Effector memory CD8-positive, alpha-beta T cell (primary cell): ENCODE measurements at regions not wholly inside any gene's neighbourhood (a gene's known extent, or its start where the extent isn't known, plus 50 kb on each side); places are given as distances from the start of the nearest gene placed in this dataset.
"Not testable (repeated sequence)": the region's sequence is repeated elsewhere in the genome, so short reads cannot be mapped to it uniquely, and the experiment has no call there.

Experiments used
- ATAC-seq: fragments of 150-1000 bp; cut with Tn5 transposase; replicated peaks from 2 replicates; pipeline ENCODE4 v1.10.0; 2021; ENCODE audit warnings: mild to moderate bottlenecking, moderate library complexity
- DNase-seq, 3 experiments: peaks; one replicate each; pipeline ENCODE4 v3.0.0; 2021
- H3K27ac Mint-ChIP-seq, 2 donors: one replicate each; pipeline ENCODE4 v1.8.0; 2022; ENCODE audit warnings: mild to moderate bottlenecking in 2 of 2, mixed read lengths in 2 of 2, moderate library complexity in 2 of 2
- H3K27me3 Mint-ChIP-seq, 2 donors: one replicate each; pipeline ENCODE4 v1.8.0; 2022; ENCODE audit warnings: mixed read lengths in 2 of 2
- H3K36me3 Mint-ChIP-seq: one replicate; pipeline ENCODE4 v1.8.0; 2022; ENCODE audit warnings: mild to moderate bottlenecking, moderate library complexity, mixed read lengths; ENCODE audit not compliant: insufficient read depth
- H3K4me1 Mint-ChIP-seq, 2 donors: one replicate each; pipeline ENCODE4 v1.8.0; 2022; ENCODE audit warnings: low read depth in 2 of 2, mixed read lengths in 2 of 2
- H3K4me3 Mint-ChIP-seq, 2 donors: one replicate each; pipeline ENCODE4 v1.8.0; 2022; ENCODE audit warnings: mild to moderate bottlenecking in 2 of 2, mixed read lengths in 2 of 2, moderate library complexity in 2 of 2
- H3K9me3 Mint-ChIP-seq, 2 donors: one replicate each; pipeline ENCODE4 v1.8.0; 2022; ENCODE audit warnings: mixed read lengths in 2 of 2

DNA sequence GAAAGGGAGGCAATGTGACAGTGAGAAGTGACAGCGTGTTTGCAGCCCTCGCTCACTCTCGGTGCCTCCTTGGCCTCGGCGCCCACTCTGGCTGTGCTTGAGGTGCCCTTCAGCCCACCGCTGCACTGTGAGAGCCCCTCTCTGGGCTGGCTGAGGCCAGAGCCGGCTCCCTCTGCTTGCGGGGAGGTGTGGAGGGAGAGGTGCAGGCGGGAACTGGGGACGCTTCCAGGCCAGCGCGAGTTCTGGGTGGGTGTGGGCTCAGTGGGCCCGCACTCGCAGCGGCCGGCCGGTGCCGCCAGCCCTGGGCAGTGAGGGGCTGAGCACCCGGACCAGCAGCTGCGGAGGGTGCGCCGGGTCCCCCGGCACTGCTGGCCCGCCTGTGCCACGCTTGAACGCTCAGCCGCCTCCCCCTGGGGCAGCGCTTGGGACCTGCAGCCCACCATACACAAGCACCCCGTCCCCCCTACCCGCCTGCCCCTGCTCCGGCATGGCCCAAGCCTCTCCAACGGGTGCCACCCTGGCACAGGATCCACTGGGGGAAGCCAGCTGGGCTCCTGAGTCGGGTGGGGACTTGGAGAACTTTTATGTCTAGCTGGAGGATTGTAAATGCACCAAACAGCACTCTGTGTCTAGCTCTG is 1142.8 kb upstream of the INTU start:
- Mint-ChIP-seq H3K36me3 (no peaks in the 10 kb centered on the region), H3K27me3 (no peaks in the 10 kb centered on the region), H3K4me1 (no peaks in the 10 kb centered on the region), H3K4me3 (no peak overlapping the region), H3K9me3 (peaks cover 0 to 6% of the 10 kb centered on the region in 2 donors), H3K27ac (no peak overlapping the region)
- DNase-seq (no peak), ATAC-seq (no peak)

DNA sequence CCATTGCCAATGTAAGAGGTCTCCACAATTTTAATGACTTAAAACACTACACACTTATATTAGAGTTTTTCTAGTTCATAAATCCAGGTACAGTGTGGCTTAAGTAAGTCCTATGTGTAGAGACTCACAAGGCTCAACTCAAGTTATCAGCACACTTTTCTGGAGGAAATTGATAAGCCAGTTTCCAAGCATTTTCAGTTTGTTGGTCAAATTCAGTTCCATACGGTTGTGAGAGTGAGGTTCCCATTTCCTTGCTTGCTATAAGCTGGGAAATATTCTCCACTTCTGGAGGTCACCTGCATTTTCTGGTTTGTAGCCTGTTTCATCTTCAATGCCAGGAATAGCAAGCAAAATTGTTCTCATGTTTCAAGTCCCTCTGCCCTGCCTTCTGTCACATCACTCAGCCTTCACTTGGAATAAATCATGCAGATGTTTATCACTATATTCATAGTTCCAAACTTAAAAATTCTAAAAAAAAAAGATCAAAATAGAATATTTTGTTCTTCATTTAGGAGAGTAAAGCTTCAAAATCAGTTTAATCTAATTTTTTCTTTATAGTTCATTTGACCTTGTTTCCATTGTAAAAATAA is 1137.5 kb upstream of the INTU start:
- Mint-ChIP-seq H3K36me3 (no peaks in the 10 kb centered on the region), H3K4me1 (no peaks in the 10 kb centered on the region), H3K27ac (no peak overlapping the region), H3K9me3 (peaks cover 6 to 7% of the 10 kb centered on the region in 2 donors), H3K4me3 (no peak overlapping the region), H3K27me3 (no peaks in the 10 kb centered on the region)
- ATAC-seq (no peak), DNase-seq (no peak)

DNA sequence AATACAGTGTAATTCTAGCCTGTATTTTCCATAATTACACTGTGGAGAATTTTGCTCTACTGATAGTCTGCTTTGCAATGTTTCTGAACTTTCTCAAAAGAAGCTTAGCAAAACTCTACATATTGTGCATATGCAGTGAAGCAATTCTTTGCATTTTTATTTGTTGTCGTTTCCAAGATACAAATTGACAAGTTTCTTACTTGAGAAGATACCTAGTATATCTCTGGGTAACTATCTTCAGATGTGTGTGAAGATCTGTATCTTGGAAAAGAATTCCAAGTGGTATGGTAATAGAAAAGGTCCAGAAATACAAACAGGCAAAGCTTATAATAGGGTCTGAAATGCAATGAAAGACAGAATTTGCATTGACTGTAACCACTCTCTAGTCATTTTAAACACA is 1119.8 kb upstream of the INTU start:
- no peak for ATAC-seq
- Mint-ChIP-seq H3K4me3 (no peak overlapping the region), H3K27me3 (no peaks in the 10 kb centered on the region)

GRCh38 chr4:126513596-126513995 is 1119.2 kb upstream of the INTU start:
- H3K27me3 Mint-ChIP-seq: no peaks in the 10 kb centered on the region
- H3K27ac Mint-ChIP-seq: no peak overlapping the region
- H3K36me3 Mint-ChIP-seq: no peaks in the 10 kb centered on the region
- DNase-seq (no peak), ATAC-seq (no peak)
- no peaks in the 10 kb centered on the region for H3K4me1 Mint-ChIP-seq
- H3K9me3 Mint-ChIP-seq: peaks cover 0 to 4% of the 10 kb centered on the region in 2 donors
- H3K4me3 Mint-ChIP-seq: no peak overlapping the region

More for the DNA sequence above, 1119.8 kb upstream of the INTU start:
- Mint-ChIP-seq H3K9me3 (peaks cover 0 to 5% of the 10 kb centered on the region in 2 donors), H3K4me1 (no peaks in the 10 kb centered on the region), H3K36me3 (no peaks in the 10 kb centered on the region), H3K27ac (no peak overlapping the region)
- DNase-seq: no peak

- ATAC-seq: no peak
- no peaks in the 10 kb centered on the region for H3K27me3 Mint-ChIP-seq
Measured at GRCh38 chr4:126520731-126521130, 1112.0 kb upstream of the INTU start.

DNA sequence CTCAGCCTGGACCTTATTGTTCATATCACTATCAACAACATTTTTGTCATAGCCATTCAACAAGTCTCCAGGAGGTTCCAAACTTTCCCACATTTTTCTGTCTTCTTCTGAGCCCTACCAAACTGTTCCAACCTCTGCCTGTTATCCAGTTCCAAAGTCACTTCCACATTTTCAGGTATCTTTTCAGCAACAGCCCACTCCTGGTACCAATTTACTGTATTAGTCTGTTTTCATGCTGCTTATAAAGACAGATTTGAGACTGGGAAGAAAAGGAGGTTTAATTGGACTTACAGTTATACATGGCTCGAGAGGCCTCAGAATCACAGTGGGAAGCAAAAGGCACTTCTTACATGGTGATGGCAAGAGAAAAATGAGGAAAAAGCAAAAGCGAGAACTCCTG is 1107.4 kb upstream of the INTU start:
- not testable (repeated sequence) for H3K9me3 Mint-ChIP-seq, H3K4me1 Mint-ChIP-seq, ATAC-seq, H3K27me3 Mint-ChIP-seq, DNase-seq, H3K36me3 Mint-ChIP-seq, H3K4me3 Mint-ChIP-seq, H3K27ac Mint-ChIP-seq

More at GRCh38 chr4:126520731-126521130, 1112.0 kb upstream of the INTU start:
- Mint-ChIP-seq H3K4me3 (no peak overlapping the region), H3K36me3 (no peaks in the 10 kb centered on the region), H3K9me3 (peaks cover 0 to 7% of the 10 kb centered on the region in 2 donors), H3K4me1 (no peaks in the 10 kb centered on the region), H3K27ac (no peak overlapping the region)
- no peak for DNase-seq

DNA sequence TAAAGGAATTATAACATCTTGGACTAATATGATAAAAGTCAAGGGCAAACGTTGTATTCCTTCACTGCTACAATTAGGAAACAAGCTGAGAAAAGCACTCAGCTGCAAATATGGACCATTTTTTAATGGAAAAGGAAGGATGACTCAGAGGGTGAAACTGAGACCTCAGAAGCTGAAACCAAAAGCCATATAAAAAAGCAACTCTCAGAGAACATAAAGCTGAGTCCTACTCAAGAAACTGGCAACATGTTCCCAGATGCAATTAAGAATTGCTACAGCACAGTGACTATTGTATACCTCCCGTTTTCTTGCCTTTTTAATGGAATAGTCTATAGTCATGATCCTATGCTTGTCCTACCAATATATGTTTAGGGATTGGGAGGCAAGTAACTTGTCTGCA is 1106.4 kb upstream of the INTU start:
- no peaks in the 10 kb centered on the region for H3K36me3 Mint-ChIP-seq
- no peaks in the 10 kb centered on the region for H3K27me3 Mint-ChIP-seq
- peaks cover 0 to 9% of the 10 kb centered on the region in 2 donors for H3K9me3 Mint-ChIP-seq
- H3K27ac Mint-ChIP-seq: no peak overlapping the region
- H3K4me3 Mint-ChIP-seq: no peak overlapping the region
- no peaks in the 10 kb centered on the region for H3K4me1 Mint-ChIP-seq
- DNase-seq: no peak
- no peak for ATAC-seq

DNA sequence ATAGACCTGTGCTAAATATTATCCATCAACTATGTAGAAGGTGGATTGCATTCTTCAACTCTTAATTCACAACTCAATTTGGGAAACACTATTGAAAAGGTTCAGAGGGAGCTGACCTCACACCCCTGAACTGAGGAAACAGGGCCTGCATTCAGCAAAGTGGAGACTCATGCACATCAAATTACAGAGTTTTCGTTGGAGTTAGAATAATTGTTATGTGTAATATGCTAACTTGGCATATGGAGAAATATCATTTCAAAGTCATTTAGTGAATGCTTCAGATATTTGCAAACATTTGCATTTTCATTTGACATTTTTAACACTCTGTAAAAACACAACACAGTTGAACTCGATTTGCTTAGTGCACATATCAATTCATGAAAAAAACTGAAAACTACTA is 1102.8 kb upstream of the INTU start:
- no peaks in the 10 kb centered on the region for H3K36me3 Mint-ChIP-seq
- H3K9me3 Mint-ChIP-seq: peaks cover 0 to 4% of the 10 kb centered on the region in 2 donors
- no peak overlapping the region for H3K4me3 Mint-ChIP-seq
- H3K4me1 Mint-ChIP-seq: no peaks in the 10 kb centered on the region
- no peaks in the 10 kb centered on the region for H3K27me3 Mint-ChIP-seq
- no peak for ATAC-seq
- no peak overlapping the region for H3K27ac Mint-ChIP-seq
- no peak for DNase-seq

- no peaks in the 10 kb centered on the region for H3K4me1 Mint-ChIP-seq
- no peak overlapping the region for H3K4me3 Mint-ChIP-seq
Measured at GRCh38 chr4:126530996-126531585, 1101.7 kb upstream of the INTU start.

GRCh38 chr4:126532527-126532926 is 1100.2 kb upstream of the INTU start:
- Mint-ChIP-seq H3K4me3 (no peak overlapping the region), H3K27ac (no peak overlapping the region), H3K27me3 (no peaks in the 10 kb centered on the region), H3K9me3 (peaks cover 0 to 4% of the 10 kb centered on the region in 2 donors), H3K4me1 (no peaks in the 10 kb centered on the region), H3K36me3 (no peaks in the 10 kb centered on the region)
- ATAC-seq (no peak), DNase-seq (no peak)

More at GRCh38 chr4:126530996-126531585, 1101.7 kb upstream of the INTU start:
- no peaks in the 10 kb centered on the region for H3K36me3 Mint-ChIP-seq
- H3K27me3 Mint-ChIP-seq: no peaks in the 10 kb centered on the region
- no peak for ATAC-seq
- H3K9me3 Mint-ChIP-seq: peaks cover 0 to 6% of the 10 kb centered on the region in 2 donors
- no peak overlapping the region for H3K27ac Mint-ChIP-seq
- DNase-seq: no peak

DNA sequence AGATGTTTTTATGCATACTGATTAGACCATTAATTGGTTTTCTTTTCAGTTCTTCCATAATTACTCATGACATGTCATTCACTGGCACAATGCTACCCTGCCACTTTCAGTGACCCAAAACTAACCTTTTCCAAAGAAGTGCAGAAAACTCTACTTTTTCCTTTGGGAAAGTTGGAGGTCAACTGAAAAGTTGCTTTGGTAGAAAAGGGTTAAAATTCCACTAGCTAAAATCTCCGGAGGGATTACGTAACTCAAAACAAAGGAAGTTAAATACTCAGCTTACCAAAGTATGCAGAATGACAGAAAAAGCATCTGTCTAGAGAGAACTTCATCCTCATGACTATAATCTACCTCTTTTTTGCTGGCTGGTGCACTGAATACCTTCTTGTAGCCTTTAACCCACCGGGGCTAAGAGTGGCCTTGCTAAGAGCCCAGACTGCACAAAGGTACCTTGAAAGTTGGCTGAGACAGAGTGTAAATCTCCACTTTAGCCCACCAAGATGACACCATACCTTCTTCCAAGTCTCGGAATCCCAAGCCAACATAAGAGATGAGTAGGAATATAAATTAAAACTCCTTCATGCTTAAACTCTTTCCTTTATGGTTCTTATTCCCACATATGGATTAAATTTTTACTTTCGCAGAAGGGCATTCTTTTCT is 1099.5 kb upstream of the INTU start:
- DNase-seq: no peak
- Mint-ChIP-seq H3K9me3 (peaks cover 4 to 7% of the 10 kb centered on the region in 2 donors), H3K36me3 (no peaks in the 10 kb centered on the region), H3K4me3 (no peak overlapping the region), H3K4me1 (no peaks in the 10 kb centered on the region), H3K27ac (no peak overlapping the region), H3K27me3 (no peaks in the 10 kb centered on the region)
- no peak for ATAC-seq

DNA sequence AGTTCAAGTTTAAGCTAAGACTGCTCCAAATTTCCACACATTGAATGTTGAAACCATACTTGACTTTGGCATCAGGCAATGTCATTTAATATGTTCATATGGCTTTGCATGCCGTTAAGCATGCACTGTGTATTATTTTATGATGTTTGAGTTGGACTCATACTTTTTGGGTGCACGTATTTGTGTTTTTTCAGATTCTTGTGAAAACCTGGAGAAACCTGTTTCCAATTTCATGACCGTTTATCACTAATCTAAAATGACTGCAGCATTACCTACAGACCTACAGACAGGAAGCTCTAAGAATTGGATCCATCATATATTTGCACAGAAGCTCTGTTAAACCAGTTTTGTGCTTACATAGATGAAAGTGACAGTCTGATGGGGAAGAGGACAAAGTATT is 1093.0 kb upstream of the INTU start:
- DNase-seq: no peak
- Mint-ChIP-seq H3K9me3 (peaks cover 7 to 26% of the 10 kb centered on the region in 2 donors), H3K4me1 (no peaks in the 10 kb centered on the region), H3K27ac (no peak overlapping the region), H3K4me3 (no peak overlapping the region), H3K36me3 (no peaks in the 10 kb centered on the region), H3K27me3 (no peaks in the 10 kb centered on the region)
- no peak for ATAC-seq

DNA sequence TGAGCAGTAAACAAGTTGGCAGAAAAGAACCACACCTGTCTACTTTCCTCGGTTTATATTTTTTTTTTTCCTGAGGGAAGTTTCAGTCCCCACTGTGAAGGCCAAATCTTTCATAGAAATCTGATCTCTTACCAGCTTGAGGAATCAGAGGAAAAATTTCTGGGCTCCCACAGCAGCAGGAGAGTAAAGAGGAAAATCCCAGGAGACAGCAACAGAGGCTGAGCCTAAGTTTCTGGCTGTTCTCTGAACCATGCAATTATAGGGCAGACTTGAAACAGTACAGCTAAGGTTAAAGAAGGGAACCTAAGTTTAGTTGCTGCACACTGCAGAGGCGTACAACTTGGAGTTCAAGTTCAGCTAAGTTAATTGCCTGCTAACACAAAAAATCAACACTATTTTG is 1090.9 kb upstream of the INTU start:
- Mint-ChIP-seq H3K27ac (no peak overlapping the region), H3K36me3 (no peaks in the 10 kb centered on the region), H3K27me3 (no peaks in the 10 kb centered on the region), H3K9me3 (peaks cover 3 to 26% of the 10 kb centered on the region in 2 donors), H3K4me1 (no peaks in the 10 kb centered on the region), H3K4me3 (no peak overlapping the region)
- ATAC-seq: no peak
- no peak for DNase-seq

- Mint-ChIP-seq H3K27ac (no peak overlapping the region), H3K4me1 (no peaks in the 10 kb centered on the region), H3K36me3 (no peaks in the 10 kb centered on the region), H3K9me3 (peaks cover 3 to 16% of the 10 kb centered on the region in 2 donors), H3K27me3 (no peaks in the 10 kb centered on the region), H3K4me3 (no peak overlapping the region)
- DNase-seq (no peak), ATAC-seq (no peak)
Measured at GRCh38 chr4:126544276-126544675, 1088.5 kb upstream of the INTU start.
